ENCODE measurements at regions not wholly inside any gene's neighbourhood (a gene's known extent, or its start where the extent isn't known, plus 50 kb on each side); places are given as distances from the start of the nearest gene placed in this dataset.

DNA sequence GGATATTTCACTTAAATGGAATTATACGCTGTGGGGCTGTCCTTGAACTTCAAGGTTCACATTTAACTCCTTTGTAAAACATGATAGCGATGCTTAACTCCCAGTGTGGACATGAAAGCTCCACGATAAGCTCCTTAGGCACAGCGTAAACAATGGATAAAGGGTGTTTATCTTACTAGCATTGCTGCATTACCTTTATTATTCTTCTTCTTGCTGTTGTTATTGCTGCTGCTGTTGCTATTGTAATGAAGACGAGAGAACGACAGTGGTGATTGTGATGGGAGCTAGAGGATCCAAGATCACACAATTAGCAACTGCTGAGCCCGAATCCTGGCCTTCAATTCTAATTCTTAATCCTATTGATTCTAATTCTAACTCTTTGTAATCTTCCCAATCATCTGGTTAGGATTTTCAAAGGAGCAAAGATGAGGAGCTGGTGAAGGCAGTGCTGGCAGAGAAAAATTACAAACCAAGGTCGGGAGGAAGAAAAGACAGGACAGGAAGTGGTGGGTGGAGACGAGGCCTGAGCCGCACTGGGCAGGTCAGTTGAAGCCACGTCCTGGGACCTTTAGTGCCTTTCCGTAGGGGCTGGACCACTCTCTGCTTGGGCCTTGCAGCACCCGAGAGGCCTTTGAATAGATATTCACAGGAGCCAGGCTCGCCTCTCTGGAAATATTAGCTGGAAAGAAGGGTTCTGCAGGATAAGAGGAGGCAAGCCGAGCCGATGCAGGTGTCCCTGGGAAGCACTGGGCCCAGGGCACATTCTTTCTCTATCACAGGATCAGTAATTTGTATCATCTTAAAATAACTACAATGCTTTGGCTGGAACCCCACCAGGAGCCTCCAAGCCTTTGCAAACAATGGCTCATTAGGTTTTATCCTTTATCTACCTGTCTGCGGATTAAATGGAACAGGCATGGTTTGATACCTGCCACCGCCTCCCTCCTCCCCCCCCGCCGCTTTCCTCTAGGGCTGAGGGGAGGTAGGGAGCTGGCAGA is 571.6 kb downstream of the AJAP1 start:
- TF ChIP-seq, protein P1, sequence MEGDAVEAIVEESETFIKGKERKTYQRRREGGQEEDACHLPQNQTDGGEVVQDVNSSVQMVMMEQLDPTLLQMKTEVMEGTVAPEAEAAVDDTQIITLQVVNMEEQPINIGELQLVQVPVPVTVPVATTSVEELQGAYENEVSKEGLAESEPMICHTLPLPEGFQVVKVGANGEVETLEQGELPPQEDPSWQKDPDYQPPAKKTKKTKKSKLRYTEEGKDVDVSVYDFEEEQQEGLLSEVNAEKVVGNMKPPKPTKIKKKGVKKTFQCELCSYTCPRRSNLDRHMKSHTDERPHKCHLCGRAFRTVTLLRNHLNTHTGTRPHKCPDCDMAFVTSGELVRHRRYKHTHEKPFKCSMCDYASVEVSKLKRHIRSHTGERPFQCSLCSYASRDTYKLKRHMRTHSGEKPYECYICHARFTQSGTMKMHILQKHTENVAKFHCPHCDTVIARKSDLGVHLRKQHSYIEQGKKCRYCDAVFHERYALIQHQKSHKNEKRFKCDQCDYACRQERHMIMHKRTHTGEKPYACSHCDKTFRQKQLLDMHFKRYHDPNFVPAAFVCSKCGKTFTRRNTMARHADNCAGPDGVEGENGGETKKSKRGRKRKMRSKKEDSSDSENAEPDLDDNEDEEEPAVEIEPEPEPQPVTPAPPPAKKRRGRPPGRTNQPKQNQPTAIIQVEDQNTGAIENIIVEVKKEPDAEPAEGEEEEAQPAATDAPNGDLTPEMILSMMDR (conservative IDR thresholded peaks at IDR 0.05; ENCODE audit: low read depth, low read length): no peak
- TF ChIP-seq EZH2 (IDR thresholded peaks at IDR 0.05; ENCODE audit: low read length, unreplicated experiment) (no peak), EZH2phosphoT487 (IDR thresholded peaks at IDR 0.05; ENCODE audit: borderline replicate concordance, low read length) (no peak)
